T-helper 1 cell treated with Interleukin-12 subunit alpha and Interleukin-12 subunit beta and Interleukin-4 antibody, amounts not matched to agents 30 μg/mL and 1 μg/mL, for 36 hours (primary cell): ENCODE measurements at regions not wholly inside any gene's neighbourhood (a gene's known extent, or its start where the extent isn't known, plus 50 kb on each side); places are given as distances from the start of the nearest gene placed in this dataset.
"Not testable (repeated sequence)": the region's sequence is repeated elsewhere in the genome, so short reads cannot be mapped to it uniquely, and the experiment has no call there.

Experiments used
- H3K27ac Mint-ChIP-seq: one replicate; pipeline ENCODE4 v1.8.0; 2021; ENCODE audit warnings: mild to moderate bottlenecking, mixed read lengths
- H3K27me3 Mint-ChIP-seq: one replicate; pipeline ENCODE4 v1.8.0; 2021; ENCODE audit warnings: low read depth, mixed read lengths
- H3K36me3 Mint-ChIP-seq: one replicate; pipeline ENCODE4 v1.8.0; 2021; ENCODE audit warnings: low read depth, mixed read lengths
- H3K4me1 Mint-ChIP-seq: one replicate; pipeline ENCODE4 v1.8.0; 2021; ENCODE audit warnings: low read depth, mixed read lengths
- H3K4me3 Mint-ChIP-seq: one replicate; pipeline ENCODE4 v1.8.0; 2021; ENCODE audit warnings: mild to moderate bottlenecking, moderate library complexity, mixed read lengths
- H3K9me3 Mint-ChIP-seq: one replicate; pipeline ENCODE4 v1.8.0; 2021; ENCODE audit warnings: mixed read lengths

GRCh38 chr2:193368615-193369014 is 1173.9 kb upstream of the TMEFF2 start:
- H3K4me1 Mint-ChIP-seq, result no peaks in the 10 kb centered on the region
- H3K4me3 Mint-ChIP-seq, result no peak overlapping the region
- H3K27me3 Mint-ChIP-seq, result no peaks in the 10 kb centered on the region
- H3K9me3 Mint-ChIP-seq, result no peaks in the 10 kb centered on the region
- no peak overlapping the region for H3K27ac Mint-ChIP-seq
- H3K36me3 Mint-ChIP-seq, result no peaks in the 10 kb centered on the region

- no peaks in the 10 kb centered on the region for H3K36me3 Mint-ChIP-seq
- no peaks in the 10 kb centered on the region for H3K27me3 Mint-ChIP-seq
- no peaks in the 10 kb centered on the region for H3K4me1 Mint-ChIP-seq
- no peak overlapping the region for H3K4me3 Mint-ChIP-seq
- no peaks in the 10 kb centered on the region for H3K9me3 Mint-ChIP-seq
- no peak overlapping the region for H3K27ac Mint-ChIP-seq
Measured at GRCh38 chr2:193357508-193357907, 1162.8 kb upstream of the TMEFF2 start.

DNA sequence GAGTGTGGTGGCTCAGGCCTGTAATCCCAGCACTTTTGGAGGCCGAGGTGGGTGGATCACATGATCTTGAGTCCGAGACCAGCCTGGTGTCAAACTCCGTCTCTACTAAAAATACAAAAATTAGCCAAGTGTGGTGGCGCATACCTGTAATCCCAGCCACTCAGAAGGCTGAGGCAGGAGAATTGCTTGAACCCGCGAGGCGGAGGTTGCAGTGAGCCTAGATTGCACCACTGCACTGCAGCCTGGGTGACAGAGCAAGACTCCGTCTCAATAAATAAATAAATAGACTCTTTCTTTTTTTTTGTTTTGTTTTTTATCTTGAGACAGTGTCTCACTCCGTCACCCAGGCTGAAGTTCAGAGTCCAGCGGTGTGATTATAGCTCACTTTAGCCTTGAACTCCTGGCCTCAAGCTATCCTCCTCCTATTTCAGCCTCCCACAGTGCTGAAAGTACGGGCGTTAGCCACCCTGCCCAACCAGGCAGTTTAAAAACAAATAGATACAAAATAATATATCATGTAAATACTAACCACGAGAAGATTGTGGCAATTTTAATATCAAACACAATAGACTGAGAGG is 1158.0 kb upstream of the TMEFF2 start:
- not testable (repeated sequence) for H3K27ac Mint-ChIP-seq, H3K4me3 Mint-ChIP-seq, H3K9me3 Mint-ChIP-seq, H3K27me3 Mint-ChIP-seq, H3K4me1 Mint-ChIP-seq, H3K36me3 Mint-ChIP-seq

- Mint-ChIP-seq H3K36me3 (no peaks in the 10 kb centered on the region), H3K4me3 (no peak overlapping the region), H3K4me1 (peaks cover 6% of the 10 kb centered on the region), H3K27ac (no peak overlapping the region), H3K9me3 (no peaks in the 10 kb centered on the region), H3K27me3 (no peaks in the 10 kb centered on the region)
Measured at GRCh38 chr2:193350509-193350908, 1155.8 kb upstream of the TMEFF2 start.

DNA sequence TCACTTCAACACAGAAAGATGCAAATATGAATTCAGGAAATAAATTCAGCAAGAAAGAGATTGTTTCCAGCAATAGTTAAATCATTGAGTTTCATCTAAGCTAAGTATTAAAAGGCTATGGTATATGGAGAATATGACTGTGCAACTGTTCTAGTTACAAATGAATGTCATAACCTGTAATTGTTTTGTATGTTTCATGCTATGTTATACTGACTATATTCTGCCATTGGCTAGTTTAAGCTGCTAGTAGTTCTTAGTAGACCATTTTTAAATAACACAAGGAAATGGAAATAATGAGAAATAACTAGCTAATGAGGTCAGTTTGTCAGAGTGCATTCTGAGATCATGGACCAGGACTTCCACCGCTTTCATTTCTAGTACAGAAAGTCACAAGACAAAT is 1154.9 kb upstream of the TMEFF2 start:
- Mint-ChIP-seq H3K27ac (no peak overlapping the region), H3K4me3 (no peak overlapping the region), H3K4me1 (peaks cover 6% of the 10 kb centered on the region), H3K36me3 (no peaks in the 10 kb centered on the region), H3K9me3 (no peaks in the 10 kb centered on the region), H3K27me3 (no peaks in the 10 kb centered on the region)

- Mint-ChIP-seq H3K4me1 (peaks cover 6% of the 10 kb centered on the region), H3K27ac (no peak overlapping the region), H3K4me3 (peak overlapping the region; percentile 68), H3K27me3 (no peaks in the 10 kb centered on the region), H3K36me3 (no peaks in the 10 kb centered on the region), H3K9me3 (no peaks in the 10 kb centered on the region)
Measured at GRCh38 chr2:193348055-193348454, 1153.3 kb upstream of the TMEFF2 start.

- no peak overlapping the region for H3K27ac Mint-ChIP-seq
- H3K9me3 Mint-ChIP-seq, result no peaks in the 10 kb centered on the region
- no peaks in the 10 kb centered on the region for H3K4me1 Mint-ChIP-seq
- no peak overlapping the region for H3K4me3 Mint-ChIP-seq
- H3K27me3 Mint-ChIP-seq, result no peaks in the 10 kb centered on the region
- no peaks in the 10 kb centered on the region for H3K36me3 Mint-ChIP-seq
Measured at GRCh38 chr2:193336781-193337180, 1142.0 kb upstream of the TMEFF2 start.

GRCh38 chr2:193334401-193334800 is 1139.7 kb upstream of the TMEFF2 start:
- no peaks in the 10 kb centered on the region for H3K36me3 Mint-ChIP-seq
- H3K27me3 Mint-ChIP-seq, result no peaks in the 10 kb centered on the region
- H3K4me3 Mint-ChIP-seq, result no peak overlapping the region
- H3K27ac Mint-ChIP-seq, result no peak overlapping the region
- no peaks in the 10 kb centered on the region for H3K9me3 Mint-ChIP-seq
- H3K4me1 Mint-ChIP-seq, result no peaks in the 10 kb centered on the region

DNA sequence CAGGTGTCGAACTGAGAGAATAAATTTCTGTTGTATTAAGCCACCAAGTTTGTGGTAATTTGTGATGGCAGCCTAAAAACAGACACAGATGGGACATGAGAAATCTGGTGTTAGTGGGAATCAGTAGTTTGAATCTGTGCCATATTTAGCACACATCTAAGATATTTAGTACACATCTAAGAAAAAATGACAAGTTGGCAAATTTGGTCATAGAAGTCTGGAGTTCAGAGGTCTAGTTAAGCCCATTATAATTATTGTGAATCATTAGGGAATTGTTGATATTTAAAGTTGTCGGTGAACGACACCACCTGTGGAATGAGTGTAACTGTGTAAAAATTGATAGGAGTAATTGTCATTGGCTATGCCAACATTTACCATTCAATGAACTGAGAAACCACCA is 1138.8 kb upstream of the TMEFF2 start:
- Mint-ChIP-seq H3K27ac (no peak overlapping the region), H3K4me1 (no peaks in the 10 kb centered on the region), H3K9me3 (no peaks in the 10 kb centered on the region), H3K36me3 (no peaks in the 10 kb centered on the region), H3K27me3 (no peaks in the 10 kb centered on the region), H3K4me3 (no peak overlapping the region)

- Mint-ChIP-seq H3K9me3 (no peaks in the 10 kb centered on the region), H3K27me3 (no peaks in the 10 kb centered on the region), H3K4me3 (no peak overlapping the region), H3K27ac (no peak overlapping the region), H3K36me3 (no peaks in the 10 kb centered on the region), H3K4me1 (no peaks in the 10 kb centered on the region)
Measured at GRCh38 chr2:193332941-193333340, 1138.2 kb upstream of the TMEFF2 start.

GRCh38 chr2:193331676-193332075 is 1136.9 kb upstream of the TMEFF2 start:
- Mint-ChIP-seq H3K9me3 (no peaks in the 10 kb centered on the region), H3K27ac (no peak overlapping the region), H3K4me1 (no peaks in the 10 kb centered on the region), H3K4me3 (no peak overlapping the region), H3K27me3 (no peaks in the 10 kb centered on the region), H3K36me3 (no peaks in the 10 kb centered on the region)

GRCh38 chr2:193326296-193326695 is 1131.6 kb upstream of the TMEFF2 start:
- H3K27ac Mint-ChIP-seq, result no peak overlapping the region
- H3K9me3 Mint-ChIP-seq, result no peaks in the 10 kb centered on the region
- H3K36me3 Mint-ChIP-seq, result no peaks in the 10 kb centered on the region
- H3K27me3 Mint-ChIP-seq, result no peaks in the 10 kb centered on the region
- no peak overlapping the region for H3K4me3 Mint-ChIP-seq
- no peaks in the 10 kb centered on the region for H3K4me1 Mint-ChIP-seq

DNA sequence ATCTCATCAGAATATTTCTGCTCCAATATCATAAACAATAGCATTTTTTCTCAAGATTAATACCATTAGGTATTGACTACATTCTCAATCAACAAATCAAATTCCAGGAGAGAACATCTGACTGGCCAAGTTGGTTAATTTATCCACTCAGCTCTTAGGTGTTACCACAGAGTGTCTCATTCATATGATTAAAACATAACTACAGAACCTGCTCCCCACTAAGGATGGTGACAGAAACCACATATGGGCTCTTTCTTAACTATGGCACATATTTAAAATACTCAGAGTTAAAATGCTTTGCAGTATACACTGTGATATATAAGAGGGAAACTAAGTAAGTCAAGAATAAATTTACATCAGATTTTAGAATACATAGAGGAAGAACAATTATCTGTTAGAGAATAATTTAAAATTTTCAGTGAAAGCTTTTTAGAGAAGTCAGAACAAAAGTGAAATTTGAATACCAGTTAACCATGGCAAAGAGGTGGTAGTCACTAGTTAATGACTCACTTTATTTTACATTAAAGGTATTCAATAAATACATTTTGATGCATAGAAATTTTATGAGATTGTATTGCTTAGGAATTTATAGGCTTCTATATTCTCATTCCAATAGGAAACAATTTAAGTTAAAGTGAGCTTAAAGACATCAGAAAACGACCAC is 1120.8 kb upstream of the TMEFF2 start:
- Mint-ChIP-seq H3K27ac (no peak overlapping the region), H3K9me3 (no peaks in the 10 kb centered on the region), H3K27me3 (no peaks in the 10 kb centered on the region), H3K36me3 (no peaks in the 10 kb centered on the region), H3K4me1 (no peaks in the 10 kb centered on the region), H3K4me3 (no peak overlapping the region)

GRCh38 chr2:193303464-193303863 is 1108.7 kb upstream of the TMEFF2 start:
- Mint-ChIP-seq H3K27ac (no peak overlapping the region), H3K36me3 (no peaks in the 10 kb centered on the region), H3K4me3 (no peak overlapping the region), H3K9me3 (no peaks in the 10 kb centered on the region), H3K27me3 (no peaks in the 10 kb centered on the region), H3K4me1 (no peaks in the 10 kb centered on the region)

DNA sequence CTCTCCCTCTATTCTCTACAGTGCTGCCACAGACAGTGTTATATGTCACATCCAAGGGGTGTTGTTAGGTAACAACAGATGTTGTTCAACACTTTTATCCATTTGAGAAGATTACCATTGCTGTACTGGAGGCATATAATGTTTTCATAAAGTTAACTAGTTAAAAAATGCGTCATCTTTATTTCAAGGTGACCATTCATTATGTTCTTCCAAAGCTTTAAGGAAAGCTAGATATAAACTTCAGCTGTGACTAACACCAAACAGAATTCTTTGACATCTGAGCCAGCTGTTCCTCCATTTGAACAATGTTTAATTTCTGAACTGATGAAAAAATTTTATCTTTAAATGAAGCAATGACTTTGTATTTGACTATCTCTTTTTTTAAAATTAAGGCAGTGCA is 1099.6 kb upstream of the TMEFF2 start:
- Mint-ChIP-seq H3K36me3 (no peaks in the 10 kb centered on the region), H3K9me3 (no peaks in the 10 kb centered on the region), H3K4me3 (no peak overlapping the region), H3K27ac (no peak overlapping the region), H3K27me3 (no peaks in the 10 kb centered on the region), H3K4me1 (no peaks in the 10 kb centered on the region)

DNA sequence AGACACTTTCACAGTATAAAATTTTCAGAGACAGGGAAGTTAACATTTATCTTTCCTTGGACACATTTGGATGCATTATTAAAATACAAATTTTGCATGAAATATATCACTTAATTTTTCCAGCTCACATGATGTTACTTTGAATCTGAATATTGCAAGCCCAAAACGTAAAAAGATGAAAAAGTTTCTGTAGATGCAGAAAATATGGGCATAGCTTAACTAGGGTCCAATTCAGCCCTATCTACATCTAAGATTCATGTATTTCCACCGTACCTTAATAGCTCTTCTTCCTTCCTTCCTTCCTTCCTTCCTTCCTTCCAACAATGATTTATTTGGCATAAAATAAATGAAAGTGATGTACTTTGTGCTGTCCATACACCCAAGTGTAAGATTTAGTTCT is 1084.6 kb upstream of the TMEFF2 start:
- Mint-ChIP-seq H3K4me3 (no peak overlapping the region), H3K36me3 (no peaks in the 10 kb centered on the region), H3K4me1 (no peaks in the 10 kb centered on the region), H3K27ac (no peak overlapping the region), H3K27me3 (no peaks in the 10 kb centered on the region), H3K9me3 (no peaks in the 10 kb centered on the region)
